Right lobe of liver (tissue), 4 donors: ENCODE measurements at regions not wholly inside any gene's neighbourhood (a gene's known extent, or its start where the extent isn't known, plus 50 kb on each side); places are given as distances from the start of the nearest gene placed in this dataset.

Source experiments
- POLR2A ChIP-seq: fragments of 450-650 bp; IDR thresholded peaks from one replicate; pipeline ENCODE4 v1.6.1; 2017; ENCODE audit warnings: antibody characterized with exemption, mild to moderate bottlenecking
- TF ChIP-seq, protein P1 (sequence below), 4 donors: fragments of 200-600 bp in 3 of 4; fragments of 450-650 bp in 1 of 4; IDR thresholded peaks; one replicate each; pipeline versions ENCODE4 v1.5.1 to v1.8.0; 2016 to 2022; ENCODE audit warnings: antibody characterized with exemption in 4 of 4, mild to moderate bottlenecking in 2 of 4
- donor health status: DM: no; HTN: no; CAD: no.
- donor health status: DM: no; HTN: no; CAD: no.
- donor health status: DM: no; HTN: yes; CAD: no.

DNA sequence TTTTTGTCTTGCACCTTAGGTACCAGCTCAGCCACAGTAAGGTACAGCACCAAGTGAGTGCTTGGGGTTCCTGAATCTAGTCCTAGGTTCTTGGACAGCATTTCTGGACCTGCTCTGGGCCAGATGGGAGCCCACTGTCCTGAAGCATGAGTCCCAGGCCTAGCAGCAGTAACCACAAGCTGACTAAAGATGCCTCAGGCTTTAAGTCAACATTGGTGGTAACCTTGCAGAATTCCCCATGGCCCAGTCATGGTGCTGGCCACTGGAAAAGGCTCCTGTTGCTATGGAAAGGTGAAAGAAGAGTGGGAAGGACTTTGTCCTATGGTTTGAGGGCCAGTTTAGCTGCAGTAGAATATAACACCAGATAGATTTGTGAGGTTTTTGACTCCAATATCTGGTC, 86.9 kb upstream of the CLEC14A start:
- TF ChIP-seq, protein P1, sequence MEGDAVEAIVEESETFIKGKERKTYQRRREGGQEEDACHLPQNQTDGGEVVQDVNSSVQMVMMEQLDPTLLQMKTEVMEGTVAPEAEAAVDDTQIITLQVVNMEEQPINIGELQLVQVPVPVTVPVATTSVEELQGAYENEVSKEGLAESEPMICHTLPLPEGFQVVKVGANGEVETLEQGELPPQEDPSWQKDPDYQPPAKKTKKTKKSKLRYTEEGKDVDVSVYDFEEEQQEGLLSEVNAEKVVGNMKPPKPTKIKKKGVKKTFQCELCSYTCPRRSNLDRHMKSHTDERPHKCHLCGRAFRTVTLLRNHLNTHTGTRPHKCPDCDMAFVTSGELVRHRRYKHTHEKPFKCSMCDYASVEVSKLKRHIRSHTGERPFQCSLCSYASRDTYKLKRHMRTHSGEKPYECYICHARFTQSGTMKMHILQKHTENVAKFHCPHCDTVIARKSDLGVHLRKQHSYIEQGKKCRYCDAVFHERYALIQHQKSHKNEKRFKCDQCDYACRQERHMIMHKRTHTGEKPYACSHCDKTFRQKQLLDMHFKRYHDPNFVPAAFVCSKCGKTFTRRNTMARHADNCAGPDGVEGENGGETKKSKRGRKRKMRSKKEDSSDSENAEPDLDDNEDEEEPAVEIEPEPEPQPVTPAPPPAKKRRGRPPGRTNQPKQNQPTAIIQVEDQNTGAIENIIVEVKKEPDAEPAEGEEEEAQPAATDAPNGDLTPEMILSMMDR (IDR thresholded peaks at IDR 0.05) = no peak
- no peak for TF ChIP-seq POLR2A
